IMR-90 (cell line): ENCODE measurements at regions not wholly inside any gene's neighbourhood (a gene's known extent, or its start where the extent isn't known, plus 50 kb on each side); places are given as distances from the start of the nearest gene placed in this dataset.

Experiments
- ATAC-seq: fragments of 200-7000 bp; cut with Tn5 transposase; 2 replicates; pipeline ENCODE4 v1.9.1; 2020; ENCODE audit warnings: low read depth, mild to moderate bottlenecking, moderate library complexity
- BruUV-seq: library from RNA; stranded (reverse); fragments of 400-500 nt; replicated peaks from 2 replicates; lab custom pipeline; 2021; lab: Mats Ljungman, UMichigan
- CTCF ChIA-PET: fragments of 300-600 bp; formaldehyde crosslinking; extraction: SDS; loops from one replicate; lab custom pipeline; 2021; ENCODE audit warnings: antibody characterized with exemption; lab: Yijun Ruan, JAX
- POLR2A ChIA-PET: fragments of 300-600 bp; sonication (Branson Sonifier 250); formaldehyde crosslinking; loops from one replicate; lab custom pipeline; 2022; ENCODE audit warnings: antibody characterized with exemption; ENCODE audit not compliant: unreplicated experiment; lab: Charles Lee
- DNase-seq: peaks from one replicate; pipeline ENCODE4 v3.0.0; 2013
- H2AFZ ChIP-seq: replicated peaks from 2 replicates; pipeline ENCODE3; 2013; ENCODE audit warnings: low read length, mild to moderate bottlenecking; ENCODE audit not compliant: poor library complexity
- H2AK5ac ChIP-seq: 2 replicates; pipeline ENCODE4 v1.6.1; 2013; ENCODE audit warnings: low read depth, low read length, inconsistent platforms
- H2AK9ac ChIP-seq: replicated peaks from 2 replicates; pipeline ENCODE3; 2013; ENCODE audit warnings: mild to moderate bottlenecking, low read depth, low read length, moderate library complexity; ENCODE audit not compliant: poor library complexity
- H2BK120ac ChIP-seq: 2 replicates; pipeline ENCODE4 v1.6.1; 2013; ENCODE audit warnings: low read depth, low read length, inconsistent platforms
- H2BK15ac ChIP-seq: 3 replicates; pipeline ENCODE4 v1.6.1; 2013; ENCODE audit warnings: low read depth, low read length, inconsistent platforms
- H2BK20ac ChIP-seq: 2 replicates; pipeline ENCODE4 v1.6.1; 2013; ENCODE audit warnings: low read depth, mild to moderate bottlenecking, inconsistent platforms, low read length, moderate library complexity
- H2BK5ac ChIP-seq: 2 replicates; pipeline ENCODE4 v1.6.1; 2013; ENCODE audit warnings: mild to moderate bottlenecking, low read depth, low read length, inconsistent platforms; ENCODE audit not compliant: poor library complexity, severe bottlenecking
- H3K14ac ChIP-seq: replicated peaks from 2 replicates; pipeline ENCODE4 v1.6.1; 2013; ENCODE audit warnings: low read depth, low read length, inconsistent platforms
- H3K18ac ChIP-seq: 2 replicates; pipeline ENCODE4 v1.6.1; 2013; ENCODE audit warnings: low read depth, low read length, control low read depth
- H3K23ac ChIP-seq: 2 replicates; pipeline ENCODE4 v1.6.1; 2013; ENCODE audit warnings: low read depth, low read length, inconsistent platforms
- H3K27ac ChIP-seq: 2 replicates; pipeline ENCODE4 v1.5.1; 2013; ENCODE audit warnings: mild to moderate bottlenecking, control low read depth, low read length; ENCODE audit not compliant: insufficient read depth
- H3K27me3 ChIP-seq: 2 replicates; pipeline ENCODE4 v1.6.1; 2013; ENCODE audit warnings: low read length; ENCODE audit not compliant: control insufficient read depth, insufficient read depth
- H3K36me3 ChIP-seq: 2 replicates; pipeline ENCODE4 v1.6.1; 2013; ENCODE audit warnings: low read length, mixed read lengths; ENCODE audit not compliant: control insufficient read depth, insufficient read depth
- H3K4ac ChIP-seq: 2 replicates; pipeline ENCODE4 v1.6.1; 2013; ENCODE audit warnings: low read depth, low read length, inconsistent platforms
- H3K4me1 ChIP-seq: 2 replicates; pipeline ENCODE4 v1.6.1; 2013; ENCODE audit warnings: low read length, mixed read lengths; ENCODE audit not compliant: control insufficient read depth, insufficient read depth
- H3K4me2 ChIP-seq: 2 replicates; pipeline ENCODE4 v1.6.1; 2013; ENCODE audit warnings: low read depth, mild to moderate bottlenecking, control low read depth, low read length, moderate library complexity
- H3K4me3 ChIP-seq: 2 replicates; pipeline ENCODE4 v1.5.1; 2013; ENCODE audit warnings: low read depth, mild to moderate bottlenecking, control low read depth, low read length, moderate library complexity; ENCODE audit not compliant: insufficient read depth
- H3K56ac ChIP-seq: 2 replicates; pipeline ENCODE4 v1.6.1; 2013; ENCODE audit warnings: low read length, inconsistent platforms; ENCODE audit not compliant: insufficient read depth; ENCODE audit errors: extremely low read depth
- H3K79me1 ChIP-seq, 2 experiments: 2 replicates each; pipeline ENCODE4 v1.6.1; 2013; ENCODE audit warnings: low read length in 2 of 2, inconsistent platforms in 1 of 2, low read depth in 1 of 2
- H3K9ac ChIP-seq: 2 replicates; pipeline ENCODE4 v1.6.1; 2013; ENCODE audit warnings: low read depth, low read length, control low read depth
- H3K9me1 ChIP-seq: 2 replicates; pipeline ENCODE4 v1.6.1; 2013; ENCODE audit warnings: low read length, inconsistent platforms; ENCODE audit not compliant: insufficient read depth
- H3K9me3 ChIP-seq: 2 replicates; pipeline ENCODE4 v1.6.1; 2013; ENCODE audit warnings: low read length; ENCODE audit not compliant: control insufficient read depth, insufficient read depth
- H4K20me1 ChIP-seq: 2 replicates; pipeline ENCODE4 v1.6.1; 2013; ENCODE audit warnings: low read length, inconsistent platforms; ENCODE audit not compliant: insufficient read depth
- H4K5ac ChIP-seq: 2 replicates; pipeline ENCODE4 v1.6.1; 2013; ENCODE audit warnings: mild to moderate bottlenecking, low read depth, low read length, control low read depth
- H4K8ac ChIP-seq, 2 experiments: 2 replicates each; pipeline ENCODE4 v1.6.1; 2013; ENCODE audit warnings: low read depth in 2 of 2, low read length in 2 of 2, control low read depth in 1 of 2, inconsistent platforms in 1 of 2
- H4K91ac ChIP-seq: 2 replicates; pipeline ENCODE4 v1.6.1; 2013; ENCODE audit warnings: low read depth, low read length, inconsistent platforms; ENCODE audit not compliant: insufficient read depth
- BHLHE40 ChIP-seq: fragments of 150-350 bp; IDR thresholded peaks from 2 replicates; pipeline ENCODE4 v1.6.1; 2016; ENCODE audit warnings: mild to moderate bottlenecking, low read depth, low read length
- CEBPB ChIP-seq: IDR thresholded peaks from 2 replicates; pipeline ENCODE4 v1.6.1; 2012; ENCODE audit warnings: low read depth, low read length, improper control_type of control experiment
- CHD1 ChIP-seq: IDR thresholded peaks from 2 replicates; pipeline ENCODE4 v1.6.1; 2012; ENCODE audit warnings: low read depth, low read length, improper control_type of control experiment
- FOS ChIP-seq: fragments of 150-350 bp; IDR thresholded peaks from 2 replicates; pipeline ENCODE4 v1.6.1; 2016; ENCODE audit warnings: low read depth, low read length
- MAFK ChIP-seq: IDR thresholded peaks from 2 replicates; pipeline ENCODE4 v1.6.1; 2012; ENCODE audit warnings: low read depth, low read length, improper control_type of control experiment
- MXI1 ChIP-seq: IDR thresholded peaks from 2 replicates; pipeline ENCODE4 v1.6.1; 2012; ENCODE audit warnings: low read depth, mild to moderate bottlenecking, low read length, moderate library complexity, borderline replicate concordance
- NFE2L2 ChIP-seq: fragments of 150-350 bp; IDR thresholded peaks from 2 replicates; pipeline ENCODE4 v1.6.1; 2016; ENCODE audit warnings: low read depth, mild to moderate bottlenecking, low read length
- POLR2A ChIP-seq: IDR thresholded peaks from 2 replicates; pipeline ENCODE4 v1.6.1; 2012; ENCODE audit warnings: mild to moderate bottlenecking, low read depth, low read length
- RAD21 ChIP-seq: IDR thresholded peaks from 2 replicates; pipeline ENCODE4 v1.6.1; 2012; ENCODE audit warnings: low read length, improper control_type of control experiment
- RCOR1 ChIP-seq: IDR thresholded peaks from 2 replicates; pipeline ENCODE4 v1.6.1; 2012; ENCODE audit warnings: mild to moderate bottlenecking, low read length, improper control_type of control experiment; ENCODE audit not compliant: insufficient replicate concordance
- RFX5 ChIP-seq: IDR thresholded peaks from 2 replicates; pipeline ENCODE4 v1.8.0; 2012; ENCODE audit warnings: low read depth, mild to moderate bottlenecking, low read length, moderate library complexity
- SMC3 ChIP-seq: fragments of 150-350 bp; IDR thresholded peaks from 2 replicates; pipeline ENCODE4 v1.6.1; 2016; ENCODE audit warnings: low read depth, mild to moderate bottlenecking, antibody characterized with exemption, low read length, moderate library complexity
- WGBS, 2 experiments: methylation state at CpG; one replicate each; pipeline versions ENCODE4 v1.1.5 to v1.1.7; 2013; ENCODE audit warnings: missing lambda C conversion rate in 2 of 2; ENCODE audit not compliant: insufficient read length in 1 of 2; ENCODE audit errors: extremely low coverage in 2 of 2; 5-methylcytosine and 5-hydroxymethylcytosine counted together
- dilution Hi-C: fragments of 300-500 bp; cut with HindIII; formaldehyde crosslinking; loops from one replicate; pipeline ENCODE4 v1.14.3; 2018; ENCODE audit warnings: low sequenced_read_pairs; ENCODE audit not compliant: unreplicated experiment
- in situ Hi-C: fragments of 300-500 bp; cut with MboI; formaldehyde crosslinking; loops from 3 replicates; pipeline ENCODE4 v1.14.3; 2019; ENCODE audit warnings: low sequenced_read_pairs, inconsistent platforms, mixed read lengths
- intact Hi-C: fragments of 100-400 bp; cut with micrococcal nuclease; formaldehyde crosslinking; loops from 2 replicates; pipeline ENCODE4 v1.10.0; 2022
- TF ChIP-seq, protein P1 (sequence below): fragments of 150-350 bp; IDR thresholded peaks from 2 replicates; pipeline ENCODE4 v1.6.1; 2017; ENCODE audit warnings: mild to moderate bottlenecking, antibody characterized with exemption, low read length, low read depth
- TF ChIP-seq, protein P2 (sequence below): conservative IDR thresholded peaks from 2 replicates; pipeline ENCODE4 v1.5.1; 2012; ENCODE audit warnings: mild to moderate bottlenecking, low read depth, low read length, improper control_type of control experiment
- TF ChIP-seq, protein P3 (sequence below): fragments of 150-350 bp; IDR thresholded peaks from 2 replicates; pipeline ENCODE4 v1.6.1; 2016; ENCODE audit warnings: low read depth, mild to moderate bottlenecking, low read length, moderate library complexity, borderline replicate concordance

DNA sequence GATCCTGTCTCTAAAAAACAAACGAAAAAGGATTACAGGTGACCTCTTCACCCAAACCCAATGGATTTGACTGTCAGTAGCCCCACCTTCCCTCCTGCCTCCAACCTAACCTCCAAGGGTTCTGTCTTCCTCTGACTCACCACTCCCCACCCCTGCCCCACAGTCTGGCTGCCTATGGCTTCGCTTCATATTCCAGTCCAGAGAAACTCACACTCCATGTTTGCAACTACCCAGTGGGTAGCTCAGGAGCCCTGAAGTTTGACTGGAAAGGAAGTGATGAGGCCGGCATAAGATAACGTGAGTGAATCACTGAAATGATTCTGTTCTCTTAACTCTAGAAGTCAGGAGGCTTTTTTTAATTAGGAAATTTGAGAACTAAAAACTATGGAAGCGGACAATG, 303.9 kb downstream of the FOXO1 start:
- TF ChIP-seq RCOR1 (no peak), MAFK (no peak), RAD21 (no peak), CHD1 (no peak), MXI1 (no peak), SMC3 (no peak), CEBPB (no peak), RFX5 (no peak), POLR2A (no peak), NFE2L2 (no peak), FOS (no peak), BHLHE40 (no peak)
- TF ChIP-seq, protein P1, sequence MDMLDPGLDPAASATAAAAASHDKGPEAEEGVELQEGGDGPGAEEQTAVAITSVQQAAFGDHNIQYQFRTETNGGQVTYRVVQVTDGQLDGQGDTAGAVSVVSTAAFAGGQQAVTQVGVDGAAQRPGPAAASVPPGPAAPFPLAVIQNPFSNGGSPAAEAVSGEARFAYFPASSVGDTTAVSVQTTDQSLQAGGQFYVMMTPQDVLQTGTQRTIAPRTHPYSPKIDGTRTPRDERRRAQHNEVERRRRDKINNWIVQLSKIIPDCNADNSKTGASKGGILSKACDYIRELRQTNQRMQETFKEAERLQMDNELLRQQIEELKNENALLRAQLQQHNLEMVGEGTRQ = no peak
- TF ChIP-seq, protein P2, sequence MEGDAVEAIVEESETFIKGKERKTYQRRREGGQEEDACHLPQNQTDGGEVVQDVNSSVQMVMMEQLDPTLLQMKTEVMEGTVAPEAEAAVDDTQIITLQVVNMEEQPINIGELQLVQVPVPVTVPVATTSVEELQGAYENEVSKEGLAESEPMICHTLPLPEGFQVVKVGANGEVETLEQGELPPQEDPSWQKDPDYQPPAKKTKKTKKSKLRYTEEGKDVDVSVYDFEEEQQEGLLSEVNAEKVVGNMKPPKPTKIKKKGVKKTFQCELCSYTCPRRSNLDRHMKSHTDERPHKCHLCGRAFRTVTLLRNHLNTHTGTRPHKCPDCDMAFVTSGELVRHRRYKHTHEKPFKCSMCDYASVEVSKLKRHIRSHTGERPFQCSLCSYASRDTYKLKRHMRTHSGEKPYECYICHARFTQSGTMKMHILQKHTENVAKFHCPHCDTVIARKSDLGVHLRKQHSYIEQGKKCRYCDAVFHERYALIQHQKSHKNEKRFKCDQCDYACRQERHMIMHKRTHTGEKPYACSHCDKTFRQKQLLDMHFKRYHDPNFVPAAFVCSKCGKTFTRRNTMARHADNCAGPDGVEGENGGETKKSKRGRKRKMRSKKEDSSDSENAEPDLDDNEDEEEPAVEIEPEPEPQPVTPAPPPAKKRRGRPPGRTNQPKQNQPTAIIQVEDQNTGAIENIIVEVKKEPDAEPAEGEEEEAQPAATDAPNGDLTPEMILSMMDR = no peak
- TF ChIP-seq, protein P3, sequence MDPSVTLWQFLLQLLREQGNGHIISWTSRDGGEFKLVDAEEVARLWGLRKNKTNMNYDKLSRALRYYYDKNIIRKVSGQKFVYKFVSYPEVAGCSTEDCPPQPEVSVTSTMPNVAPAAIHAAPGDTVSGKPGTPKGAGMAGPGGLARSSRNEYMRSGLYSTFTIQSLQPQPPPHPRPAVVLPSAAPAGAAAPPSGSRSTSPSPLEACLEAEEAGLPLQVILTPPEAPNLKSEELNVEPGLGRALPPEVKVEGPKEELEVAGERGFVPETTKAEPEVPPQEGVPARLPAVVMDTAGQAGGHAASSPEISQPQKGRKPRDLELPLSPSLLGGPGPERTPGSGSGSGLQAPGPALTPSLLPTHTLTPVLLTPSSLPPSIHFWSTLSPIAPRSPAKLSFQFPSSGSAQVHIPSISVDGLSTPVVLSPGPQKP = no peak
- no peak overlapping the region for H2AFZ ChIP-seq
- H3K4me3 ChIP-seq = no peak overlapping the region
- WGBS, 2 experiments = no CpG with 5 or more reads among the region's 5 CpGs
- no peak overlapping the region for H3K4me2 ChIP-seq
- peaks cover 2% of the 10 kb centered on the region; the same call in 1 of the 2 replicates for H3K9me3 ChIP-seq
- no peak overlapping the region for H3K56ac ChIP-seq
- no peaks in the 10 kb centered on the region for H3K4me1 ChIP-seq
- in situ Hi-C loops = no loop called here
- no peak overlapping the region for H3K9ac ChIP-seq
- H2AK9ac ChIP-seq = no peak overlapping the region
- no peak overlapping the region for H3K18ac ChIP-seq
- ATAC-seq = no peak
- no peak overlapping the region for H4K91ac ChIP-seq
- no peak overlapping the region for H4K8ac ChIP-seq
- no peak overlapping the region for H3K23ac ChIP-seq
- H3K27ac ChIP-seq = no peak overlapping the region
- H3K9me1 ChIP-seq = no peaks in the 10 kb centered on the region
- dilution Hi-C loops = no loop called here
- no peak for DNase-seq
- H2BK5ac ChIP-seq = no peak overlapping the region
- CTCF ChIA-PET = no interaction called here
- intact Hi-C loops = no loop called here
- no peak overlapping the region for H2BK20ac ChIP-seq
- no peaks in the 10 kb centered on the region for H3K79me1 ChIP-seq
- no peak overlapping the region for H2BK120ac ChIP-seq
- H2BK15ac ChIP-seq = no peak overlapping the region
- H3K27me3 ChIP-seq = no peaks in the 10 kb centered on the region
- no TSS peak for BruUV-seq
- H3K14ac ChIP-seq = no peak overlapping the region
- H3K36me3 ChIP-seq = no peaks in the 10 kb centered on the region
- no peak overlapping the region for H4K5ac ChIP-seq
- POLR2A ChIA-PET = interaction anchor here (0.6 kb wide), 1 partner anchor 34 kb away, joined by 5 read pairs; no protein-coding TSS in a partner anchor
- no peak overlapping the region for H2AK5ac ChIP-seq
- H3K4ac ChIP-seq = no peak overlapping the region
- H4K20me1 ChIP-seq = no peaks in the 10 kb centered on the region
